HG03378 (cell line): ENCODE measurements at regions not wholly inside any gene's neighbourhood (a gene's known extent, or its start where the extent isn't known, plus 50 kb on each side); places are given as distances from the start of the nearest gene placed in this dataset.
"Not testable (repeated sequence)": the region's sequence is repeated elsewhere in the genome, so short reads cannot be mapped to it uniquely, and the experiment has no call there.

Experiments used
- ATAC-seq: cut with Tn5 transposase; IDR thresholded peaks from one replicate; pipeline ENCODE4 v1.9.1; 2021; ENCODE audit warnings: mild to moderate bottlenecking, moderate library complexity; ENCODE audit not compliant: unreplicated experiment

DNA sequence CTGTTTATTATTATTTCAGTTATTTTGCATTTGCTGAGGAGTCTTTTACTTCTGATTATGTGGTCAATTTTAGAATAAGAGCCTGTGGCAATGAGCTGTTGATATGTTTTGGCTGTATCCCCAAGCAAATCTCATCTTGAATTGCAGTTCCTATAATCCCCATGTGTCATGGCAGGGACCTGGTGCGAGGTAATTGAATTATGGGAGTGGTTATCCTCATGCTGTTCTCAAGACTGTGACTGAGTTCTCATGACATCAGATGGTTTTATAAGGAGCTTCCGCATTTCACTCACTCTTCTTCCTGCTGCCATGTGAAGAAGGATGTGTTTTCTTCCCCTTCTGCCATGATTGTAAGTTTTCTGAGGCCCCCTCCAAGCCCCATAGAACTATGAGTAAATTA is 114.9 kb upstream of the SLCO6A1 start:
- no peak for ATAC-seq

DNA sequence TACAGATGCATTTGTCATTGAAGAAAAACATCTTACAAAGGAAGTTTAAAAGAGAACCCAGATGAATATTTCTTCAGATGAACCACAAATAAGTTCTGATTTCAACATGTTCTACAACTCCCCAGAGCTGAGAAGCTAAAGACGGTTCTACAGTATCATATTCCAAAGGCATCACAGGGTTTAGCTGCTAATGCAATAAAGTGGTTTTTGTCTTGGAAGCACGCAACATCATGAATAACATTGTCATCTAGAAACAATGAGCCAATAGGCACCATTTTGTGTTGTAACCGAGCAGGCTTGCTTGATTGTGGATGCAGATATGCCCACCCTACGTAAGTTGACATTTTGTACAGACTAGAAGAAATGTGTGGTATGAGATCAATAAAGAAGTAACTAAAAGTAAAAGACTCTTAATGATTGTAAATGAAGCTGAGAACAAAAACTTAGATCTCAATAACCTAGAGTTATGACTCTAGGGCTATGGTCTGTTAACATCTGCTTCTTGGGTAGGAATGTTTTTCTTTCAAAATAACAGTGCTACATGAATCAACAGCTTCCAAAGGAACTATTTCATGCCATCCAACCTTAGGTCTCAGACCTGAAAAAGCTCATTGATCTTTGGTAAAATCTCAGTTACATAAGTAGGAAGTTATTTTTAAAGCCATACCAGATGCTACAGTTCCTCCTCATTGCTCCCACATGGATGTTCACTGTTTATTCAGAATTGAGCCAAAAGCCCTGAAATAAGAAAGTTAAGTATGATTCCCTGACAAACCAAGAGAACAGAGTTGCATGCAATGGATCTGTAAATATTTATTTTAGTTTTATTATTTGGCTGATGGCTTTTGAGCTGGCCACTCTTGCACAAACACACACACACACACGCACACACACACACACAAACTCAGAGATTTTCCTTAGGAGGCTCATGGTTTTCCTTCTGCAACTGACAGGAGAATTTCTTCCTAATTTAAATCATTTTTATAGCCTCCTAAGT is 118.7 kb upstream of the SLCO6A1 start:
- no peak for ATAC-seq

DNA sequence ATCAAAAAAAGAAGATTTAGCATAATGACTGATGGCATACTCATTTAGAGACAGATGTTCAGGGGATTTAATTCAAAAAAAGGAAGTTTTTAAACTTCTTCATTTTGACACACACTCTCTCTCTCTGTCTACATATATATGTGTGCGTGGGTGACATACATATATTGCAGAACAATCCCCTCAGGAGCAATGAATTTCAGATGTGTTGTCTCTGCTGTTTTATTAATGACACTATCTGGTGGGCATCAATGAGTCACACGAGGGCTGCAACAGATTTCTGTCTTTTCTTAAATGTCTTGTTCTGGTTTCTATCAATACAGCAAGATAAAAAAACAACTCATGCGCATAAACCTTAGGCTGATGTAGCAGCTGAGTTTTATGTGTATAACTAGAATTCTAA is 123.5 kb upstream of the SLCO6A1 start:
- no peak for ATAC-seq

- no peak for ATAC-seq
Observed at GRCh38 chr5:102623329-102624065, 124.7 kb upstream of the SLCO6A1 start.

GRCh38 chr5:102624405-102624804 is 125.6 kb upstream of the SLCO6A1 start:
- no peak for ATAC-seq

DNA sequence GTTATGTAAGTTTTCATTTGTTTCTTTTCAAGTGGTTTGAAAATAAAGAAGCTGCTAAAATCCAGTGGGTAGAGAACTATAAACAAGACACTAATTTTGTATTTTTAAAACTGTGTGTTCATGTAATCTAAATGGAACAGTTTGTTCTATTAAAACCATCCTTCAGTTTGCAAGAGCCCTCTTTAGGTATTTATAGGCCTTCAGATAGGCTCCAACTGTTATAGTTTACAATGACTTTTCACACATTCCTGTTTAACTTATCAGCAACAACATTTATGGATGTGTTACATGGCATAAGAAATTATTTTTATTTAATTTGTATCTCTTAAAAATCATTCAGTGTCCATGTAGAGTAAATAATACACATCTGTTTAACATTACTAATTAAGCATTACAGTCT is 126.7 kb upstream of the SLCO6A1 start:
- no peak for ATAC-seq

GRCh38 chr5:102625928-102626327 is 127.1 kb upstream of the SLCO6A1 start:
- ATAC-seq, result no peak

GRCh38 chr5:102627315-102627714 is 127.8 kb upstream of the PAM start:
- ATAC-seq, result no peak

GRCh38 chr5:102628441-102629175 is 126.5 kb upstream of the PAM start:
- ATAC-seq, result no peak

DNA sequence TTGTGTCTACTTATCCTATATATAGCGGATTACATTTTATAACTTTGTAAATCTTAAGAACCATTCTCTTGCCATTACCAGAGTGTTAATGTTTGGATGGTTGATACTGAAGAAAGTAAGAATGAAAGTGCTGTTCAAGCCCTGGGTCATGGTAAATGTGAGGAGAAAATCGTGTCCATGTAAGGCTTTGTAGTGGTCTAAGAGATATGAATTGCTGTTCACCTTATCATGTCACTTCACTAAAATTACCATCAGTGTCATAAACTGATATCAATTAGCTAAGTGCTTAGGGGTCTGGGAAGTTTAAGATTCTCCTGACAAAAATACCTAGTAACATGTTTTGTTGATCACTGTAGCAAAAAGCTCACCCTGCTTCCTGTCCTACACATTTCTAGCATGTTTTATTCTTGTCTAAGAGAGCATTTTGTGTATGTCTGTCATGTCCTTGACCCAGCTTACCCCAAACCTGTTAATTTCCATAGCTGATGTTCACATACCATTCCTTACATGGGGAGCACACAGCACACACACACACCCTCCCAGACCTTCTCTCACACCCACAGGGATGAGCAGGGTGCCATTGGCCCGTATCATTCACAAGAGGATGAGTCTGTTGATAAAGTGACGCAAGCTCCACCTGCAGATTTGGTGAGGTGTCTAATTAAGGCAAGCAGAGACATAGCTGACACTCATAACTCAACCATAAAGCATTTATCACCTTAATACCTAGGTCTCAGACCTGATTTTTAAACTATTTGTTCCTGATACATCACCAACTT is 125.1 kb upstream of the PAM start:
- no peak for ATAC-seq

DNA sequence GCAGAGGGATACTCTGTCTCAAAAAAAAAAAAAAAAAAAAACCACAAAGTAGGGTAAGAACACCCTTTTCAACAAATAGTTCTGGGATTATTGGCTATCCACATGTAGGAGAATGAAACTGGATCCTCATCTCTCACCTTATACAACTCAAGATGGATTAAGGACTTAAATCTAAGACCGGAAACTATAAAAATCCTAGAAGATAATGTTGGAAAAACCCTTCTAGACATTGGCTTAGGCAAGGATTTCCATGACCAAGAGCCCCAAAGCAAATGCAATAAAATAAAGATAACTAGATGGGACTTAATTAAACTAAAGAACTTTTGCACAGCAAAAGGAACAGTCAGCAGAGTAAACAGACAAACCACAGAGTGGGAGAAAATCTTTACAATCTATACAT is 119.7 kb upstream of the PAM start:
- not testable (repeated sequence) for ATAC-seq

DNA sequence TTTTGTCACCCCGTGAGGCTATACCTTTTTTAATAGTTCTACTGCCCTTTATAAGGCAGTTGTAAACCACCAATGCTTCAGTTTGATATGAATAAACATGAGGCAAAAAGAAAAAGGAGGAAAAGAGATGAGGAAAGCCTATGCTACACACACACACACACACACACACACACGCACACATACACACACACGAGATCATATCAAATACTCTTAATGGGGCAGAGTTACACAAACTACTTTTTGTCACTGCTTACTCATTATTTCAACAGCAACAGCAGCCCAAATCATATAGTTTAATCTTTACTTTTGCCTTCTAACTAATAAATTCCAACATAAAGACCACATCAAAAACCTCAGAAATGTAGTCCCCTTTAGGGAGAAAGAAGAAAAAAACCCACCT is 116.8 kb upstream of the PAM start:
- ATAC-seq, result no peak

DNA sequence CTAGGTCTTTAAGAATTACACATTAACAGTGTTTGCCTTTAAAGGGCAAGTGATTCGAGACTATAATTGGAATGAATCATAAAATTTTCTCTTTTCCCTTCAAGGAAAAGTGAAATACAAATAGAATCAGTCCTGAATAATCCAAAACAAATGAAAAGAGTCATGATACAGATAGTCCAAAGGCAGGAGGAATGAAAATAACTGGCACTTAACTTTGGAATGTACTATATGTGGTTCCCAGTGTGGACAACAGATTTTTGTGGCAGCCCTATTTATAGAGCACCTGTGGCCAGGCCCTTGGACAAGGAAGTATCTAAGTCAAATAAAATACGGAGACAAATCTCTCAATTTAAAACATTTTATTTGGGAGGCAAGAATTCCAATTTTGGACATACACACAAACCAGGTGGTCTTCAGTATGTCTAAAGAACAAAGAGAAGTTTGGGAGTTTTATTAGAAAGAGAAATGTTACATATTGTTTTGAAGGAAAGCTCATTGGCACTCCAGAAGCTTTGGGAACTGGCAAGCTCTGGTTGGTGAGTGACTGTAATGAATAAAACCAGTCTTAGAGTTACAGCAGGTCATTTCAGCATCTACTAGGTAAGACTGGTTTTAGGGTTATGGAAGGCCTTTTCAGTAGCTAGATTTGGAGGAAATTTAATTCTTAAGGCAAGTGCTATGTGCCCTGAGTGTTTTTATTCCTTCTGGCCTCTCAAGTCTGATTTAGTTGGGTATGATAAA is 116.0 kb upstream of the PAM start:
- ATAC-seq, result no peak

- ATAC-seq, result no peak
Observed at GRCh38 chr5:102649731-102650130, 105.4 kb upstream of the PAM start.

GRCh38 chr5:102651466-102651865 is 103.6 kb upstream of the PAM start:
- ATAC-seq, result no peak

- ATAC-seq, result no peak
Observed at GRCh38 chr5:102654559-102655349, 100.4 kb upstream of the PAM start.

- no peak for ATAC-seq
Observed at GRCh38 chr5:102659151-102659550, 96.0 kb upstream of the PAM start.

DNA sequence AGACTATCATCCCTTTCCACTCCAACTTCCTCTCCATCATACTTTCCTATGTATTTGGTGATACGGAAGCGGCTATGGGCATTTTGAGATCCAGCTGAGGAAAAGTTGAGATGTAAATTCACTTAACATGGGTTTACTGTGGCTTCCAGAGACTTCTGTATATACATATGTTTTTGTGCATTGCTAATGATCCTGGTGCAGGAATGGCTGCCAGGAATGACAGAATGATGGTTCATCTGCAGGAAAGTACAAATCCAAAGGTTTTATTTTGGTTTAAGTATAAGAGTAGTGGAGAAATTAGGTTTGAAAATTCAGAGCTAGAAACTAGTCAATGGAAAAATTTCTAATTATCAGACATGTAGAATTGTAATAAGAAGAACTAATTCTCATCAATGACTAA is 95.0 kb upstream of the PAM start:
- no peak for ATAC-seq
